ENCODE measurements at regions not wholly inside any gene's neighbourhood (a gene's known extent, or its start where the extent isn't known, plus 50 kb on each side); places are given as distances from the start of the nearest gene placed in this dataset.

- no peak for TF ChIP-seq CTCF (IDR thresholded peaks at IDR 0.05)
- no peak for TF ChIP-seq POLR2A (IDR thresholded peaks at IDR 0.05)
- TF ChIP-seq POLR2AphosphoS5 (IDR thresholded peaks at IDR 0.05; ENCODE audit: insufficient read depth in 1 of 2, low read depth in 1 of 2), result no peak
These were observed 90.0 kb upstream of the ADPGK start for GRCh38 chr15:72873379-72874233.
